GM18505 (cell line): ENCODE measurements at regions not wholly inside any gene's neighbourhood (a gene's known extent, or its start where the extent isn't known, plus 50 kb on each side); places are given as distances from the start of the nearest gene placed in this dataset.

Experiments used
- ATAC-seq: cut with Tn5 transposase; IDR thresholded peaks from one replicate; pipeline ENCODE4 v1.9.1; 2021; ENCODE audit not compliant: unreplicated experiment
- POLR2A ChIP-seq: IDR thresholded peaks from 4 replicates; pipeline ENCODE4 v1.6.1; 2011; ENCODE audit warnings: borderline replicate concordance; ENCODE audit not compliant: insufficient read depth, insufficient read length; ENCODE audit errors: extremely low read depth

GRCh38 chr11:106482917-106483785, 405.7 kb downstream of the AASDHPPT start:
- ATAC-seq = no peak
- TF ChIP-seq POLR2A = no peak

DNA sequence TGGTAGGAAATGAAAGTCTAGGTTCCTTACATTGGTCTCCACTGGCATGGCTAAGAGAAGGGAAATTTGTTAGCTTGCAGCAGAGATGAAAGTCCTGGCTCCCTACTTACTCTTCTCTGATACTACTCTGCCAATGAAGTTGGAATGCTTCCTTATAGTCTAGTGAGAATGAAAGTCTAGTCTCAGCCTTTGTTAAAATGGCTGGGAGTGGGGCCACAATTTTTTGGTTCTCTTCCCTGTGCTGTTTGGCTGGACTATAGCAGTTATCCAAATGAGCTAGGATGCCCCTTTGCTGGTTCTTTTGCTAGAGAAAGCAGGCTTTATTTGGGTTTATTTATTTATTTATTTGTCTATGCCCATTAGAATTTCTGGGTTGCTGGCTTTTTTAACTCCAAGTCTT, 414.3 kb downstream of the AASDHPPT start:
- no peak for TF ChIP-seq POLR2A
- no peak for ATAC-seq

DNA sequence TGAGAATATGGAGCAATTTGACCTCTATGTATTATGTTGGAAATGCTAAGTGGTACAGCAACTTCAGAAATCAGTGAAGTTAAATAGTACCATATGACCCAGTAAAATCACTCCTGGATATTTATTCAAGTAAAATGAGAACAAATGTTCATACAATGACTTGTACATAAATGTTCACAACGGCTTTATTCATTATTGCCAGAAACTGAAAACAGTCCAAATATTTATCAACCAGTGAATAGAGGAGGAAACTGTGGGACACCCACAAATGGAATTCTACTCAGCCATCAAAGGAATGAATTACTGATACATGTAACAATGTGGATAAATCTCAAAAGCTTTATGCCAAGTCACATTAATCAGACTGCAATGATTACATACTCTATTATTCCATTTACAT, 416.3 kb downstream of the AASDHPPT start:
- no peak for TF ChIP-seq POLR2A
- no peak for ATAC-seq

- TF ChIP-seq POLR2A = no peak
- ATAC-seq = no peak
These were observed 417.6 kb downstream of the AASDHPPT start for GRCh38 chr11:106495046-106495445.

GRCh38 chr11:106496677-106497076, 419.2 kb downstream of the AASDHPPT start:
- no peak for TF ChIP-seq POLR2A
- no peak for ATAC-seq

DNA sequence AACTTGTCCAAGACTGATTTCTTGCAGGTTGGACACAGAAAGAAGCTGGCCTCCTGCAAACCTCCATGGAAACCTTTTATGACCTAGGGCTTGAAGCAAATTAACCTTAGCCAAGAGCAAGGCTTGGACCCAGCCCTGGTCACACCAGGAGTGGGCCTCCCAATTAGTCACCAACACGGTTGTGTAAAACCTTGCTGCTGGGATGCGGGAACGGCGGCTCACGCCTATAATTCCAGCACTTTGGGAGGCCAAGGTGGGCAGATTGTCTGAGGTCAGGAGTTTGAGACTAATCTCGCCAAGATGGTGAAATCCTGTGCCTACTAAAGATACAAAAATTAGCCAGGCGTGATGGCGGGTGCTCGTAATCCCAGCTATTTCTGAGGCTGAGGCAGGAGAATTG, 419.9 kb downstream of the AASDHPPT start:
- no peak for ATAC-seq
- no peak for TF ChIP-seq POLR2A

- TF ChIP-seq POLR2A = no peak
- ATAC-seq = no peak
These were observed 420.4 kb downstream of the AASDHPPT start for GRCh38 chr11:106497822-106498221.

GRCh38 chr11:106503901-106504300, 426.4 kb downstream of the AASDHPPT start:
- no peak for TF ChIP-seq POLR2A
- ATAC-seq = no peak

GRCh38 chr11:106507645-106508306, 430.3 kb downstream of the AASDHPPT start:
- ATAC-seq = no peak
- TF ChIP-seq POLR2A = no peak

GRCh38 chr11:106514706-106515105, 437.2 kb downstream of the AASDHPPT start:
- no peak for ATAC-seq
- TF ChIP-seq POLR2A = no peak

GRCh38 chr11:106517426-106517825, 440.0 kb downstream of the AASDHPPT start:
- no peak for TF ChIP-seq POLR2A
- ATAC-seq = no peak

- no peak for ATAC-seq
- TF ChIP-seq POLR2A = no peak
These were observed 442.9 kb downstream of the AASDHPPT start for GRCh38 chr11:106520146-106520912.

GRCh38 chr11:106520920-106521319, 443.5 kb downstream of the AASDHPPT start:
- ATAC-seq = no peak
- TF ChIP-seq POLR2A = no peak
